HEK293 (cell line): ENCODE measurements at regions not wholly inside any gene's neighbourhood (a gene's known extent, or its start where the extent isn't known, plus 50 kb on each side); places are given as distances from the start of the nearest gene placed in this dataset.

Experiments
- ZNF785 ChIP-seq: fragments of 450-650 bp; formaldehyde crosslinking; IDR thresholded peaks from 2 replicates; pipeline ENCODE4 v1.5.1; 2016; ENCODE audit warnings: missing biosample characterization, missing genetic modification characterization
- TF ChIP-seq, protein P1 (sequence below): fragments of 450-650 bp; formaldehyde crosslinking; IDR thresholded peaks from 2 replicates; pipeline ENCODE4 v1.5.1; 2016; ENCODE audit warnings: missing biosample characterization, missing genetic modification characterization

DNA sequence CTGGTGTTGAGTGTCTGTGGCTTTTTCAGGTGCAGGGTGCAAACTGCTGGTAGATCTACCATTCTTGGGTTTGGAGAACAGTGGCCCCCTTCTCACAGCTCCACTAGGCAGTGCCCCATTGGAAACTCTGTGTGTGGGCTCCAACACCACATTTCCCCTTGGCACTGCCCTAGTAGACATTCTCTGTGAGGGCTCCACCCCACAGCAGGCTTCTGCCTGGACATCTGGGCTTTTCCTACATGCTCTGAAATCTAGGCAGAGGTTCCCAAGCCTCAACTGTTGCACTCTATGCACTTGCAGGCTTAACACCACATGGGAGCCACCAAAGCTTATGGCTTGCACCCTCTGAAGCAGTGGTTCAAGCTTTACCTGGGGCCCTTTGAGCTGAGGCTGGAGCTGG lies 80.9 kb downstream of the BARX1 start:
- TF ChIP-seq, protein P1, sequence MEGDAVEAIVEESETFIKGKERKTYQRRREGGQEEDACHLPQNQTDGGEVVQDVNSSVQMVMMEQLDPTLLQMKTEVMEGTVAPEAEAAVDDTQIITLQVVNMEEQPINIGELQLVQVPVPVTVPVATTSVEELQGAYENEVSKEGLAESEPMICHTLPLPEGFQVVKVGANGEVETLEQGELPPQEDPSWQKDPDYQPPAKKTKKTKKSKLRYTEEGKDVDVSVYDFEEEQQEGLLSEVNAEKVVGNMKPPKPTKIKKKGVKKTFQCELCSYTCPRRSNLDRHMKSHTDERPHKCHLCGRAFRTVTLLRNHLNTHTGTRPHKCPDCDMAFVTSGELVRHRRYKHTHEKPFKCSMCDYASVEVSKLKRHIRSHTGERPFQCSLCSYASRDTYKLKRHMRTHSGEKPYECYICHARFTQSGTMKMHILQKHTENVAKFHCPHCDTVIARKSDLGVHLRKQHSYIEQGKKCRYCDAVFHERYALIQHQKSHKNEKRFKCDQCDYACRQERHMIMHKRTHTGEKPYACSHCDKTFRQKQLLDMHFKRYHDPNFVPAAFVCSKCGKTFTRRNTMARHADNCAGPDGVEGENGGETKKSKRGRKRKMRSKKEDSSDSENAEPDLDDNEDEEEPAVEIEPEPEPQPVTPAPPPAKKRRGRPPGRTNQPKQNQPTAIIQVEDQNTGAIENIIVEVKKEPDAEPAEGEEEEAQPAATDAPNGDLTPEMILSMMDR = no peak
- no peak for TF ChIP-seq ZNF785
